GM21737 (cell line): ENCODE measurements at regions not wholly inside any gene's neighbourhood (a gene's known extent, or its start where the extent isn't known, plus 50 kb on each side); places are given as distances from the start of the nearest gene placed in this dataset.
"Not testable (repeated sequence)": the region's sequence is repeated elsewhere in the genome, so short reads cannot be mapped to it uniquely, and the experiment has no call there.

Experiments
- ATAC-seq: cut with Tn5 transposase; IDR thresholded peaks from one replicate; pipeline ENCODE4 v1.9.1; 2021; ENCODE audit warnings: mild to moderate bottlenecking, moderate library complexity; ENCODE audit not compliant: unreplicated experiment

GRCh38 chr6:14881398-14881797 is 364.5 kb upstream of the JARID2 start:
- ATAC-seq = no peak

- ATAC-seq = no peak
These were observed 363.4 kb upstream of the JARID2 start for GRCh38 chr6:14882394-14883026.

GRCh38 chr6:14883921-14884320 is 361.9 kb upstream of the JARID2 start:
- no peak for ATAC-seq

- ATAC-seq = no peak
These were observed 360.4 kb upstream of the JARID2 start for GRCh38 chr6:14885498-14885897.

- no peak for ATAC-seq
These were observed 358.7 kb upstream of the JARID2 start for GRCh38 chr6:14887181-14887580.

- ATAC-seq = no peak
These were observed 357.8 kb upstream of the JARID2 start for GRCh38 chr6:14887986-14888574.

- no peak for ATAC-seq
These were observed 357.3 kb upstream of the JARID2 start for GRCh38 chr6:14888575-14889000.

- no peak for ATAC-seq
These were observed 356.7 kb upstream of the JARID2 start for GRCh38 chr6:14889188-14889587.

GRCh38 chr6:14889611-14890593 is 356.0 kb upstream of the JARID2 start:
- ATAC-seq = no peak

- not testable (repeated sequence) for ATAC-seq
These were observed 354.0 kb upstream of the JARID2 start for GRCh38 chr6:14891820-14892375.

- no peak for ATAC-seq
These were observed 351.8 kb upstream of the JARID2 start for GRCh38 chr6:14894105-14894504.

- no peak for ATAC-seq
These were observed 349.4 kb upstream of the JARID2 start for GRCh38 chr6:14896475-14896874.

- no peak for ATAC-seq
These were observed 348.0 kb upstream of the JARID2 start for GRCh38 chr6:14897831-14898230.

- ATAC-seq = not testable (repeated sequence)
These were observed 346.4 kb upstream of the JARID2 start for GRCh38 chr6:14899441-14899840.

GRCh38 chr6:14900919-14901318 is 344.9 kb upstream of the JARID2 start:
- ATAC-seq = no peak

- ATAC-seq = no peak
These were observed 342.5 kb upstream of the JARID2 start for GRCh38 chr6:14903176-14904038.

- ATAC-seq = no peak
These were observed 340.7 kb upstream of the JARID2 start for GRCh38 chr6:14905201-14905600.

GRCh38 chr6:14906621-14907020 is 339.2 kb upstream of the JARID2 start:
- ATAC-seq = no peak

- ATAC-seq = peak; percentile 75
These were observed 334.9 kb upstream of the JARID2 start for GRCh38 chr6:14910692-14911547.
